DMS 273 treated with DMSO at 0.1 percent for 48 hours (cell line): ENCODE measurements at regions not wholly inside any gene's neighbourhood (a gene's known extent, or its start where the extent isn't known, plus 50 kb on each side); places are given as distances from the start of the nearest gene placed in this dataset.

Experiments used
- DNase-seq: peaks from one replicate; lab custom pipeline; 2025; lab: John Stamatoyannopoulos, UW

- no peak for DNase-seq
Measured at GRCh38 chr2:207257251-207258250, 91.8 kb upstream of the KLF7 start.

DNA sequence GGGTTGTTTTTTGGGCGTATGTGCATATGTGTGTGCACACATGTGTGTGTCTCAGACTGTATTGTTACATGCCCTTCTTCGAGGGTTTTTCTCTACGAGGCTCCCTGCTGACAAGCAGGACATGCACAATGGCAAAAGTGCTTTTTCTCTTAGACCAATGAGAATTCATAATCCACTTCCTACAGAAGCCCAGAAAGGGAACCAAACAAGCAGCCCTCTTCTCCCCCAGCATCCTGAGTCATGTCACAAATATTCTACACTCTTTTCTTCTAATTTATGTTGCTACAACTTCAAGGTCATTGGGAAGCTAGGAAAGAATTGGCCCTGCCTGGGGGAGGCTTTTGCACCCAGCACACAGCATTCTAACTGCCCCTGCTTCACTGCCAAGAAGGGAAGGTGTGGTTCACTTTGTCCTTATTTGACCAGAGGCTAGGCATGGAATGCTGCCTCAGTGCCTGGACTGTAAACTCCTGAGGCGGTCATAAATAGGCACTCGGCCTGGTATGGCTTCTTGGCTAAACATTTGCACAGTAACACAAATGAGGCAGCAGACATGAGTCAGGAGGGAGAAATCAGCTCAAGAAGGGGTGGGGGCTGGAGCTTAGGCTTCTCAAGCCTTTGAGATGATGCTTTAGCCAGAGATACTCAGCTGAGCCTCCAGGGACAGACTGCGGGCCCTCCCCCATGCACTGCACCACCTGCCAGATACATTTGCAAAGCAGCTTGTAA lies 92.7 kb upstream of the KLF7 start:
- DNase-seq: peak; percentile 75

DNA sequence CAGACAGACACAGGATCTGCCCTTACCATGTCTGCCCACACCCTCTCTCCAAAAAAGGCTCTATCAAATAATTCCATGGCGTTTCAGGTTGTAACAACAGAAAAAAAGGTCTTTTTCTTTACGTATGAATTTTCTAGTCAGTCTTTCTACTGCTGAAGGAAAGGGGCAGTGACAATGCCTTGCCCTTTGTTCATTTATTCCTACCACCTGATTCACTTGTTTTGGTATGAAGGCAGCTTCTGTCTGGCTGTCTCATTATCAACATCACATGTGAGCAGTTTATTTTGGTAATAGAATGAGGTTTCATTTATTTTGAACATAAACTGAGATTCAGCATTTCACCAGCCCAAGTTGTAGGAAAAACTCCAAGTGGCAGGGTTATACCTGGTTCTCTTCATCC lies 94.3 kb upstream of the KLF7 start:
- DNase-seq: no peak

GRCh38 chr2:207260947-207261346 lies 95.2 kb upstream of the KLF7 start:
- no peak for DNase-seq

DNA sequence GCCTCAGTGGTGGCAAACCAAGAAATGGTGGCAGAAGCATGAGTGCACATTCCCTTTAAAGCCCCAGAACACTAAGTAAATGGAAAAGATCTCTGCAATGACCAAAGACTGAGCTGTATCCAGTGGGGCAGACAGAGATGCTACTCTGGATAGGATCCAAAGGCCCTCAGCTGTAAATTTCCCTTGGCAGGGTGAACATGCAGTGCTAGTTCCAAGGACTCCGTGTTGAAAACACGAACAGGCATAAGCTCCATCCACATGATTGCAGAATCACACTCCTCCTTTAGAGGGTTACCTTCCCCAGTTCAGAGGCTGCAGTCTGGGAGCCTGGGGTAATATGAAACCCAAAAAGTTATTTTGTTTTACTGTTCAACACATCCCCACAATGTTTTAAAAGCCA lies 98.6 kb upstream of the KLF7 start:
- DNase-seq: no peak

DNA sequence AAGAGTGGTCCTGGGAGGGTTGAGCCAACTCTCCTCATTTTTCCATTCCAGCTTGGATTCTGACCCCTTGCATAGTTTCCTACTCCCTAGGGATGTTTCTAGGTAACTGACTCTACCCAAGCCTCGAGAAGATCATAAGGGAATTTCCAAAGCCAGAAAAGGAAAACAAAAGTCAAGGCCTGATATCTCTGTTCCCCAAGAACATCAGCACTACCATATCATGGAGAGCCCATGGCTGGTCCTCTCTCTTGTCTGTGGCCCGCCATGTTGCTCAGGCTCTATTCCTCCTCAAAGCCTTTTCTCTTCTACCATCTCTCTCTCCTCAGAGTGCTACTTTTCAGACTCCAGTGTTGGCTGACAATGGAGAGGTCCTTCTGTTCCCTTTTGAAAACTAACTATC lies 99.6 kb upstream of the KLF7 start:
- no peak for DNase-seq

- DNase-seq: no peak
Measured at GRCh38 chr2:207265869-207266268, 100.1 kb upstream of the KLF7 start.

- DNase-seq: no peak
Measured at GRCh38 chr2:207266648-207267047, 100.9 kb upstream of the KLF7 start.

GRCh38 chr2:207269038-207269437 lies 103.3 kb upstream of the KLF7 start:
- no peak for DNase-seq

DNA sequence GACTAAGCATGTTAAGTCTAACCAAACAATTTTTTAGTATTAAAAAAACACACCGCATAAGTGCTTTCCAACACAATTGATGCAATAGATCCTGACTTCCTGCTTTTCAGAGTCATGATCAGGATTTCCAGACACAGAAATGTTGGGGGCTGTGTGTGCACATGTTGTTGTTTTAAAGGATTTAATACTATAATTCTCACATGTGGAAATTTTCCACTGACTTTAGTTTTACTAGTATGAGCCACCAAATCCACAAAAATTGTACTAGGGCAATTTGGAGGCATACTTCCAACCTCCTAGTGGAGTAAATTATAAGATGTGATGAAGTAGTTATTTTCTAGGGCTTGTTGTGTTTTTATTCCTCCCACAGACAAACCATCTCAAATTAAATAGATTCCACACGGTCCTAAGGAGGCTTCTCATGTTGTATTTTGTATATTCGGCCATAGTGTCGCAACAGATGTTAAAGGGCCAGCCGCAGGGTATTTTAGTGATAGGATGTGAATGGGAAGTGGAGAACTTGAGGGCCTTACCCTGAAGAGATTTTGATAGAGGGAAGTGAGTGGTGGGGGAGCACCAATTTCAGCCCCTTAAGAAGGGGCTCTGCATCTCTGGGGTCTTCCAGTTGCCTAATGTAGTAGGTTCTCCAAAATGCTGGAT lies 108.9 kb upstream of the KLF7 start:
- DNase-seq: no peak

GRCh38 chr2:207275779-207276178 lies 110.0 kb upstream of the KLF7 start:
- no peak for DNase-seq

DNA sequence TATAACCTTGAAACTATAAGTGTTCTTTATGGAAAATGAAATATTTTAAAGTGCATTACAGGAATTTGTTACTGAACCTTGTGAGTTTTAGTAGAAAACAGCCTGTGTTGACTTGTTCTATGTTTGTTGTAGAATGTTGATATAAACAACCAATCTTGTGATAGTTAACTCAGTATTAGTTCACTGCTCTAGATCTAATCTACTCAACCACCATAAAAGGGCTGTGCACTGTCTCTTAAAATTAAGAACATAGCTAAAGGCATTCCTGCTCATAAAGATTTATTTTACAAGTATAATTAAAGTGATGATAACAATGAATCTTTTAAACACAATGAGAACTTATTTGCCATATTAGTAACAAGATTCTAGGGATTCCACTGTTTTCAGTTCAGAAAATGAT lies 110.5 kb upstream of the KLF7 start:
- DNase-seq: no peak

GRCh38 chr2:207276858-207277257 lies 111.1 kb upstream of the KLF7 start:
- DNase-seq: no peak

GRCh38 chr2:207279520-207279919 lies 113.8 kb upstream of the KLF7 start:
- no peak for DNase-seq

- no peak for DNase-seq
Measured at GRCh38 chr2:207281436-207281835, 115.7 kb upstream of the KLF7 start.

DNA sequence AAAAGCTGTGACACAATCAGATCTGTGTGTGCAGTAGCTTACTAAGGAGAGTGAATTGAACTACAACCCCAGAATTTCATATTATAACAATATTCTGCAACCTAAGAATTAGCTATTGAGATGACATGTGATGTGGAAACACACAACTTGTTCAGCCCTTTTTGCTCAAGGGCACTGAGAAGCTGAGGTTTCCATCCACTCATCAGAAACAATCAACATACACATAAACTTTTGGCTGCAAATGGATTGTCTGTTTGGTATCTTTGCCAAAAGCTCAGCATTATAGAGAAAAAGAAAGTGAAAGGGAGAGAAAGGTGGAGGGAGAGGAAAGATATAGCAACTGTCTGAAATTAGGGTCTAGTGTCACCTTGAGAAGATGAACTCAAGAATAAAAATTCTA lies 117.2 kb upstream of the KLF7 start:
- DNase-seq: no peak

- DNase-seq: no peak
Measured at GRCh38 chr2:207283356-207283755, 117.6 kb upstream of the KLF7 start.

DNA sequence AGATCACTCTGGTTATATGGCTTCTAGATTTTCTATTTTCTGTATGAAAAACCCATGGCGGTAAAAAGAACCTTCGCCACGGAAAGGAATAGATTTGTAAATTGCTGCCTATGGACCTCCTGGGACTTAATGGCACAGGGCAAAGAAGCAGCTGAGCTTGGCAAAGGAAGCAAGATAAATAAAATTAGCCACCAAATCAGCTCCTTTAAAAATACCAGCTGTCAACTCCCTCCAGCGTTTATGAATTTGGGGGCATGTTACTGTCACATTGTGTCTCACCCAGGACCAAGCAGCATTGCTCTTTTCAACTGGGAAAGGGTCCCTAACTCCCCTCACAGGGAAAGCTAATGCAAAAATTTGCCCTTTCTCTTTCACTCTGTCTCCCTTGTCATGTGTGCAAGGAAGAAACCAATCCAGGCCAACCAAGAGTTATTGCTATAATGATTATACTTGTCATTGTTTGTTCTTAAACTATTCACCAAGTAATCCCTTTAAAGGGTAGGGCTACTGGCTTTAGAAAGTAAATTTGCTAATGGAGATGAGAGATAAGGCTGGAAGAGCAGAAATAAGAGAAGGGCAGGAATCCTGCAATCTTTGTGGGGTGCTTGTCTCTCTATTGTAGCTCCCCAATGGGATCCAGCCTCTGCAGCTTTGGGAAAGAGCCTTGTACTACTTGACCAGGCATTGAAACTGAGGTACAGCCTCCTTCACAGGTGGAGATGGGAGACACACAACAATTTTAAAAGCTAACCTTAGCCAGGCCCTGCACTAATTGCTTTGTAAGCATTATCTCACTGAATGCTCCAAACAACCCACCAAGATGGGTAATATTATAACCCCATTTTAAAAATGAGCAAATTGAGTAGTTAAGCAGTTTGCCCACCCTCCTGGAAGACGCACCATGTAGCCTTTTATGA lies 119.1 kb upstream of the KLF7 start:
- no peak for DNase-seq

GRCh38 chr2:207285473-207285815 lies 119.7 kb upstream of the KLF7 start:
- no peak for DNase-seq

- DNase-seq: no peak
Measured at GRCh38 chr2:207286106-207286505, 120.4 kb upstream of the KLF7 start.

- no peak for DNase-seq
Measured at GRCh38 chr2:207288628-207289027, 122.9 kb upstream of the KLF7 start.
